Neural progenitor cell (in vitro differentiated cells): ENCODE measurements at regions not wholly inside any gene's neighbourhood (a gene's known extent, or its start where the extent isn't known, plus 50 kb on each side); places are given as distances from the start of the nearest gene placed in this dataset.

Source experiments
- DNase-seq: peaks from one replicate; pipeline ENCODE4 v3.0.0-alpha.2; 2016; ENCODE audit warnings: low spot score
- H2AFZ ChIP-seq: fragments of 200-600 bp; sonication (generic); replicated peaks from 2 replicates; pipeline ENCODE4 v1.6.1; 2016; ENCODE audit warnings: antibody characterized with exemption
- H3F3A ChIP-seq: fragments of 200-600 bp; sonication (generic); 2 replicates; pipeline ENCODE4 v1.6.1; 2016; ENCODE audit warnings: antibody characterized with exemption, low read depth
- H3K27ac ChIP-seq: fragments of 200-600 bp; sonication (generic); 2 replicates; pipeline ENCODE4 v1.5.1; 2016; ENCODE audit warnings: mild to moderate bottlenecking
- H3K27me3 ChIP-seq: fragments of 200-600 bp; sonication (generic); 2 replicates; pipeline ENCODE4 v1.6.1; 2016; ENCODE audit warnings: mild to moderate bottlenecking, moderate library complexity
- H3K36me3 ChIP-seq: fragments of 200-600 bp; sonication (generic); 2 replicates; pipeline ENCODE4 v1.5.1; 2016
- H3K4me1 ChIP-seq: fragments of 200-600 bp; sonication (generic); 2 replicates; pipeline ENCODE4 v1.6.1; 2016; ENCODE audit warnings: mixed run types
- H3K4me2 ChIP-seq: fragments of 200-600 bp; sonication (generic); 2 replicates; pipeline ENCODE4 v1.6.1; 2016
- H3K4me3 ChIP-seq: fragments of 200-600 bp; sonication (generic); 2 replicates; pipeline ENCODE4 v1.5.1; 2016
- H3K79me2 ChIP-seq: fragments of 200-600 bp; sonication (generic); 2 replicates; pipeline ENCODE4 v1.6.1; 2016; ENCODE audit warnings: low read depth
- H3K9ac ChIP-seq: fragments of 200-600 bp; sonication (generic); 2 replicates; pipeline ENCODE4 v1.6.1; 2016
- H3K9me3 ChIP-seq: fragments of 200-600 bp; sonication (generic); 2 replicates; pipeline ENCODE4 v1.5.1; 2016; ENCODE audit warnings: low read depth
- H4K20me1 ChIP-seq: fragments of 200-600 bp; sonication (generic); 2 replicates; pipeline ENCODE4 v1.6.1; 2016; ENCODE audit warnings: low read depth
- H3K27ac Mint-ChIP-seq: 3 replicates; pipeline ENCODE4 v1.8.0; 2021; ENCODE audit warnings: mixed read lengths
- H3K27me3 Mint-ChIP-seq: 2 replicates; pipeline ENCODE4 v1.8.0; 2022; ENCODE audit warnings: low read depth, mild to moderate bottlenecking, inconsistent platforms, moderate library complexity, mixed read lengths; ENCODE audit not compliant: insufficient read depth
- H3K36me3 Mint-ChIP-seq: 3 replicates; pipeline ENCODE4 v1.8.0; 2021; ENCODE audit warnings: mixed read lengths
- H3K4me1 Mint-ChIP-seq: 3 replicates; pipeline ENCODE4 v1.8.0; 2021; ENCODE audit warnings: mixed read lengths
- H3K4me3 Mint-ChIP-seq: 3 replicates; pipeline ENCODE4 v1.8.0; 2021; ENCODE audit warnings: mild to moderate bottlenecking, moderate library complexity, mixed read lengths
- H3K9me3 Mint-ChIP-seq: 3 replicates; pipeline ENCODE4 v1.8.0; 2020; ENCODE audit warnings: mixed read lengths
- EZH2 ChIP-seq: fragments of 200-600 bp; sonication (generic); IDR thresholded peaks from 2 replicates; pipeline ENCODE4 v1.6.1; 2017; ENCODE audit warnings: antibody characterized with exemption, mild to moderate bottlenecking, moderate library complexity
- EZH2phosphoT487 ChIP-seq: fragments of 200-600 bp; sonication (generic); IDR thresholded peaks from 2 replicates; pipeline ENCODE4 v1.6.1; 2017; ENCODE audit warnings: antibody characterized with exemption
- TF ChIP-seq, protein P1 (sequence below): fragments of 200-600 bp; sonication (generic); IDR thresholded peaks from 2 replicates; pipeline ENCODE4 v1.5.1; 2017; ENCODE audit warnings: antibody characterized with exemption, mild to moderate bottlenecking

DNA sequence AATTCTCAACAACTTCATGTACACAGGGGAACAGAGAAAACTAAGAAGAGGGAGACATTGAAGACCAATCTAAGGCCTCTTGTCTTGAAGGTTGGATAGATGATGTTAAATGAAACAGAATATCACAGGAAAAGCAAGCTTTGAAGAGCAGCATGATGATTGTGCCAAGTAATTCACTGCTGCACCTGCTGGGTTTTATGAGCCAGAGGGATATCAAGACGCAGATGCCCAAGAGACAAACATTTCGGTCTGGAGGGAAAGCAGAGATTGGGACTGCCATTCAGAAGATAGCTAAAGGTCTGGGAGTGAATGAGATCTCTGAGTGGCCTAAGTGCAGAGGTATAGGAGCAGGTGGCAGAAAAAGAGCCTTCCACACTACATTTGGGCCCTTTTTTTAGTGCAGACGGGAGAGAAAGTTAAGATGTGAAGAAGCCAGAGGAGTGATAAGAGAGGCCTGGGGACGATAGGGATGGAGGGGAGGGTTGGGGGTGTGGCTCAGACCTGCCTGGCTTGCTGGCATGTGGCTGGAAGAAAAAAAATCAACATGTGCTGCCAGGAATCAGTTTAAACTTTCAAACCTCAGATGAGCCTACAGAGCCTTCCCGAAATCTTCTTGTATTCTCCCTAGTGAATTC lies 200.6 kb downstream of the AEBP2 start:
- Histone ChIP-seq H3K4me2 (no peak overlapping the region), H3K9me3 (no peaks in the 10 kb centered on the region), H3K4me1 (peaks cover 15% of the 10 kb centered on the region), H3K4me3 (no peak overlapping the region), H3K79me2 (no peaks in the 10 kb centered on the region), H4K20me1 (no peaks in the 10 kb centered on the region), H3K27me3 (no peaks in the 10 kb centered on the region), H3F3A (peaks cover 14% of the 10 kb centered on the region), H2AFZ (no peak overlapping the region), H3K9ac (no peak overlapping the region), H3K36me3 (no peaks in the 10 kb centered on the region), H3K27ac (no peak overlapping the region)
- H3K9me3 Mint-ChIP-seq: peaks cover 10% of the 10 kb centered on the region
- H3K4me1 Mint-ChIP-seq: peaks cover 29% of the 10 kb centered on the region
- DNase-seq: no peak
- peak overlapping the region; percentile 83 for H3K27ac Mint-ChIP-seq
- H3K36me3 Mint-ChIP-seq: peaks cover 4% of the 10 kb centered on the region
- no peak overlapping the region for H3K4me3 Mint-ChIP-seq
- H3K27me3 Mint-ChIP-seq: peaks cover 4% of the 10 kb centered on the region
- TF ChIP-seq EZH2phosphoT487: no peak
- no peak for TF ChIP-seq EZH2
- TF ChIP-seq, protein P1, sequence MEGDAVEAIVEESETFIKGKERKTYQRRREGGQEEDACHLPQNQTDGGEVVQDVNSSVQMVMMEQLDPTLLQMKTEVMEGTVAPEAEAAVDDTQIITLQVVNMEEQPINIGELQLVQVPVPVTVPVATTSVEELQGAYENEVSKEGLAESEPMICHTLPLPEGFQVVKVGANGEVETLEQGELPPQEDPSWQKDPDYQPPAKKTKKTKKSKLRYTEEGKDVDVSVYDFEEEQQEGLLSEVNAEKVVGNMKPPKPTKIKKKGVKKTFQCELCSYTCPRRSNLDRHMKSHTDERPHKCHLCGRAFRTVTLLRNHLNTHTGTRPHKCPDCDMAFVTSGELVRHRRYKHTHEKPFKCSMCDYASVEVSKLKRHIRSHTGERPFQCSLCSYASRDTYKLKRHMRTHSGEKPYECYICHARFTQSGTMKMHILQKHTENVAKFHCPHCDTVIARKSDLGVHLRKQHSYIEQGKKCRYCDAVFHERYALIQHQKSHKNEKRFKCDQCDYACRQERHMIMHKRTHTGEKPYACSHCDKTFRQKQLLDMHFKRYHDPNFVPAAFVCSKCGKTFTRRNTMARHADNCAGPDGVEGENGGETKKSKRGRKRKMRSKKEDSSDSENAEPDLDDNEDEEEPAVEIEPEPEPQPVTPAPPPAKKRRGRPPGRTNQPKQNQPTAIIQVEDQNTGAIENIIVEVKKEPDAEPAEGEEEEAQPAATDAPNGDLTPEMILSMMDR: no peak

DNA sequence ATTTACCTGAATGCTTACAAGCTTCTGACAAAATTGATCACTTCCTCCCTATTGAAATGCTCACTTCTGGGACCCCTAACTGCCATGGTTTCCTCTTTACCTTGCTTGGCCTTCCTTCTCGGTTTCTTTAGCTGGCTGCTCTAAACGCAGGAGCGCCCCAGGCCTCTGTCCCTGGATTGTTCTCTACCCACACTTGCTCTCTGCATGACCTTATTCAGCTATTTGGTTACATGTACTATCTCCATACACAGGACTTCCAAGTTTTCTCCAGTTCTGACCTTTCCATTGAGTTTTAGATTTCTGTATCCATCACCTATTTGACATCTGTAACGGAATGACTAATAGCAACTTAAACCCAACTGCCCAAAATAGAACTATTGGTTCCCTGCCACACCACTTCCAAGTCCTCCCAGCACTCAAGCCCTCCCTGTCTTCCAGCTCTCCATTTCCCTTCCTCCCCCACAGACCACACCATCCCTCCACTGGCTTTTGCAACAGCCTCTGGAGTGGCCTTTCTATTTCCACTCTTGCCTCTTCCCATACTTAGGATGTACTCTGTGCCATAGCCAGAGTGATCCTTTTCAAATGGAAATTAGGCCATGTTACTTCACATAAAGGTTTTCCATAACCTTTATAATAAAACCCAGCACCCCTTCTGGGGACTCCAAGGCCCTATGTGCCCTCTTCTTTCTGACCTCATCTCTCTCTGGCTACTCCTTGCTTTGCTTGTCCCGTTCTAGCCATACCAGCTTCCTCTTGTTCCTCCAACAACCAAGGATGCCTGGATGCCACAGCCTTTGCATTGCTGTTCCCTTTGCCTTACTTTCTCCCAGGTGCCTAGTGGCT lies 202.2 kb downstream of the AEBP2 start:
- no peak overlapping the region for H3K4me2 ChIP-seq
- peaks cover 14% of the 10 kb centered on the region for H3F3A ChIP-seq
- no peaks in the 10 kb centered on the region for H3K36me3 ChIP-seq
- H2AFZ ChIP-seq: no peak overlapping the region
- no peaks in the 10 kb centered on the region for H4K20me1 ChIP-seq
- H3K9me3 ChIP-seq: no peaks in the 10 kb centered on the region
- H3K27ac Mint-ChIP-seq: no peak overlapping the region
- peaks cover 15% of the 10 kb centered on the region for H3K4me1 ChIP-seq
- H3K27me3 ChIP-seq: no peaks in the 10 kb centered on the region
- H3K27me3 Mint-ChIP-seq: peaks cover 4% of the 10 kb centered on the region
- H3K4me1 Mint-ChIP-seq: peaks cover 29% of the 10 kb centered on the region
- no peak for TF ChIP-seq EZH2
- TF ChIP-seq, protein P1: no peak
- TF ChIP-seq EZH2phosphoT487: no peak
- no peak overlapping the region for H3K9ac ChIP-seq
- no peak for DNase-seq
- no peaks in the 10 kb centered on the region for H3K79me2 ChIP-seq
- H3K9me3 Mint-ChIP-seq: peaks cover 13% of the 10 kb centered on the region
- H3K27ac ChIP-seq: no peak overlapping the region
- H3K36me3 Mint-ChIP-seq: peaks cover 6% of the 10 kb centered on the region
- no peak overlapping the region for H3K4me3 ChIP-seq
- H3K4me3 Mint-ChIP-seq: no peak overlapping the region

DNA sequence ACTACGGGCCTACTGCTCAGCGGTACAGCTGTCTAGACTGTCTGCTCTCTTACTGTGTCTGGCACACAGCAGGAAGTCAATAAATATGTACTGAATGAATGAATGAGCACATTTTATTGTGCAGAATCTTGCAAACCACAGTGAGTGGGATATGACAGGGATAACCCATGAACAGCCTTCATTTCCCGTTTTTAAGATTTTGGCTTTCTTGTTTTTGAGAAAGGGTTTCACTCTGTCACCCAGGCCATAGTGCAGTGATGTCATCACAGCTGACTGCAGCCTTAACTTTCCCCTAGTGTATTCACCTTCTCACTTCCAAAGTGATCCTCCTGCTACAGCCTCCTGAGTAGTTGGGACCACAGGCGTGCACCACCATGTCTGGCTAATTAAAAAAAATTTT lies 203.1 kb downstream of the AEBP2 start:
- peaks cover 6% of the 10 kb centered on the region for H3K36me3 Mint-ChIP-seq
- no peak overlapping the region for H3K27ac Mint-ChIP-seq

More for the DNA sequence above, 203.1 kb downstream of the AEBP2 start:
- Mint-ChIP-seq H3K4me1 (peaks cover 28% of the 10 kb centered on the region), H3K4me3 (no peak overlapping the region), H3K9me3 (peaks cover 14% of the 10 kb centered on the region), H3K27me3 (peaks cover 4% of the 10 kb centered on the region)
- DNase-seq: no peak
- Histone ChIP-seq H3F3A (peaks cover 14% of the 10 kb centered on the region), H3K4me3 (no peak overlapping the region), H3K27ac (no peak overlapping the region), H3K4me1 (peaks cover 15% of the 10 kb centered on the region), H3K9ac (no peak overlapping the region), H4K20me1 (no peaks in the 10 kb centered on the region), H3K36me3 (no peaks in the 10 kb centered on the region), H3K27me3 (no peaks in the 10 kb centered on the region), H3K4me2 (no peak overlapping the region), H2AFZ (no peak overlapping the region), H3K79me2 (no peaks in the 10 kb centered on the region), H3K9me3 (no peaks in the 10 kb centered on the region)
- TF ChIP-seq EZH2 (no peak), EZH2phosphoT487 (no peak)
- TF ChIP-seq, protein P1: no peak
